ENCODE measurements at regions not wholly inside any gene's neighbourhood (a gene's known extent, or its start where the extent isn't known, plus 50 kb on each side); places are given as distances from the start of the nearest gene placed in this dataset.
A peak's percentile ranks its signal among the peaks of the same experiment; 100 is the strongest.

DNA sequence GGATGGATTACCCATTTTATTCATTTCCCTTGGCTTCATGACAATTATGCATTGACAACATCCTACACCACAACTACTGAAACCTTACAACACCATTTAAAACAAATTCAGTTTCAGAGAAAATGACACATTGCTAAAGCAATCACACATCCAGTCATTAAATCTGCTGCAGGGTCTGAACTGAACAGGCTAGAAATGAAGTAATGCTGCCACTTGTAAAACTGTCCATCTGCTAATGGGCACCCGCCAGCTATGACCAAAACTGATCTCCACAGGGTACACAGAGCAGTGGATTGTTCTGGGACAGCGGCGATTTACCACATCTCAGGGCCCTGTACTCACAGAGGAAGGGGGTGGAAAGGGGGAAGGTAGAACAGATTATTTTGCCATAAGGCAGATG, 172.9 kb upstream of the FBXL4 start:
- Mint-ChIP-seq H3K4me3 (ENCODE audit: unreplicated experiment) (no peak overlapping the region), H3K27ac (ENCODE audit: unreplicated experiment) (no peak overlapping the region), H3K4me1 (ENCODE audit: unreplicated experiment) (peaks cover 19% of the 10 kb centered on the region), H3K27me3 (ENCODE audit: unreplicated experiment) (no peaks in the 10 kb centered on the region), H3K9me3 (ENCODE audit: unreplicated experiment) (no peaks in the 10 kb centered on the region), H3K36me3 (ENCODE audit: low read depth, unreplicated experiment) (no peaks in the 10 kb centered on the region)
- no peak for DNase-seq (ENCODE audit: low spot score)
- TF ChIP-seq, protein P1, sequence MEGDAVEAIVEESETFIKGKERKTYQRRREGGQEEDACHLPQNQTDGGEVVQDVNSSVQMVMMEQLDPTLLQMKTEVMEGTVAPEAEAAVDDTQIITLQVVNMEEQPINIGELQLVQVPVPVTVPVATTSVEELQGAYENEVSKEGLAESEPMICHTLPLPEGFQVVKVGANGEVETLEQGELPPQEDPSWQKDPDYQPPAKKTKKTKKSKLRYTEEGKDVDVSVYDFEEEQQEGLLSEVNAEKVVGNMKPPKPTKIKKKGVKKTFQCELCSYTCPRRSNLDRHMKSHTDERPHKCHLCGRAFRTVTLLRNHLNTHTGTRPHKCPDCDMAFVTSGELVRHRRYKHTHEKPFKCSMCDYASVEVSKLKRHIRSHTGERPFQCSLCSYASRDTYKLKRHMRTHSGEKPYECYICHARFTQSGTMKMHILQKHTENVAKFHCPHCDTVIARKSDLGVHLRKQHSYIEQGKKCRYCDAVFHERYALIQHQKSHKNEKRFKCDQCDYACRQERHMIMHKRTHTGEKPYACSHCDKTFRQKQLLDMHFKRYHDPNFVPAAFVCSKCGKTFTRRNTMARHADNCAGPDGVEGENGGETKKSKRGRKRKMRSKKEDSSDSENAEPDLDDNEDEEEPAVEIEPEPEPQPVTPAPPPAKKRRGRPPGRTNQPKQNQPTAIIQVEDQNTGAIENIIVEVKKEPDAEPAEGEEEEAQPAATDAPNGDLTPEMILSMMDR (IDR thresholded peaks at IDR 0.05; ENCODE audit: unreplicated experiment): no peak

DNA sequence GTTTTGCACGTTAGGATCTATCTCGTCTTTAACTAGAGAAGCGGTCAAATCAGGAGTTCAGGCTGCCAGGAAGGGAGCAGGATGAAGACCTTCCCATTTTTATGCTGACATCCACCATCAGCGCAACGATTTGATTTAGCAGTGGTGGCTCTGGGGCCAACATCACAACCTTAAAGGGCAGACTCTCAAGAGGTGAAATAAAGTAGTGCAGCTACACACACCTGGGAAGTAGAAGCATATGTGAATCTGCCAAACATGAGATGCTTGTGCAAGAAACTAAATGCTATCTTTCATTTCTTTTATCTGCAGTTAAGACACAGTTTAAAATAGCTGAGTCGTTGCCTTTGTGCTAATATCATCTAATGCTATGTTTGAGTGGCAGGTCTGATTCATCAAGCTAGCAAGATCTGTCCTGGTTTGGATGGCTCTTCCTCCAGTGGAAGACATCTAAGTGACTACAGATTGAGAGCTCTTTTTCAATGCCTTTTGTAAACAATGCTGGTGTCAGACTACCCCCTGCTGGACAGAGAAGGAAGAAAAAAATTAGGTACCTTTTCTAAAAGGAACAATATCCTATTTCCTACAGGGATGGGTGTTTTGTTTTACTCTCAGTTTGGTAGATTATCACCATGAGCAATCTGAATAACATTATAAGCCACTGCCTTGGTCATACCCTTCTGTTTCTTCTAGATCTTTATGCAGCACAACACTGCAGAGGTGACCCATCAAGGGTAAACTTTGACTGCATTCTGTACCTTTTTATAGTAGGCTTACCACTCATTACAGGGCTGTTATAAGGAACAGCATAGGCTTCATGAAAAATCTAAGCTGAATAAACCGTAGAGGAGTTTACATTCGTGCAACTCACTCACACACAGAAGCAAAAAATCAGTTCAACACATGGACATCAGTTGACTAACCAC, 171.6 kb upstream of the FBXL4 start:
- peaks cover 19% of the 10 kb centered on the region for H3K4me1 Mint-ChIP-seq (ENCODE audit: unreplicated experiment)
- TF ChIP-seq, protein P1 (IDR thresholded peaks at IDR 0.05; ENCODE audit: unreplicated experiment): peak; percentile 80
- H3K27me3 Mint-ChIP-seq (ENCODE audit: unreplicated experiment): no peaks in the 10 kb centered on the region
- peak; percentile 57 for DNase-seq (ENCODE audit: low spot score)
- no peak overlapping the region for H3K27ac Mint-ChIP-seq (ENCODE audit: unreplicated experiment)
- H3K4me3 Mint-ChIP-seq (ENCODE audit: unreplicated experiment): no peak overlapping the region
- no peaks in the 10 kb centered on the region for H3K9me3 Mint-ChIP-seq (ENCODE audit: unreplicated experiment)
- H3K36me3 Mint-ChIP-seq (ENCODE audit: low read depth, unreplicated experiment): no peaks in the 10 kb centered on the region

DNA sequence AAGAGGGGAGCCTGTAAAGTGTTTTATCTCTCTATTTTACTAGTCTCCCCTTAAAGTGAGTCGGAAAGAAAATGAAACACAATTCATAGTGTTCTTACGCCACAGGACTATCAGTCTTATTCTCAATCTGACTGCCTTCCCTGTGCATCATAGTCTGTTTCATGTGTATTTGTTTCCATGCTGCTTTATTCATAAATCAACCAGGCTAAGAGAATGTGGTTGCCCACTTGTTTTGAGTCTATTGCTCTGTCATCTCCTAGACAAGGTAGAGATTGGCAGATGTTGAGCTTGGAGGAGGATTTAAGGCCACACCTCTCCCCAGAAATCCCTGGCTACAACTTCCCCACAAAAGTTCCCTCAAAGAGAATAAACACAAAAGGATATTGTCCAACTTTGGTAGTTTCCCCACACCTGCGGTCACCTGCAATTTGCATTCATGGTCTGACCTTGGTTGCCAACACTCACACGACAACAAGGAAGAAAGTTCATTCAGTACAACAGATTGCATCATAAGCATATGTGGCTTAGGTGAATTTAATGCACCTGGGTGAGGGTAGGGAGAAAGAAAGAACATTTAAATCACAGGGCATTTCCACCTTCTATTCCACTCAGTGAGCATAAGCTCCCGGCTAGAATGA, 167.1 kb upstream of the FBXL4 start:
- Mint-ChIP-seq H3K4me3 (ENCODE audit: unreplicated experiment) (no peak overlapping the region), H3K4me1 (ENCODE audit: unreplicated experiment) (peaks cover 19% of the 10 kb centered on the region), H3K27me3 (ENCODE audit: unreplicated experiment) (peaks cover 1% of the 10 kb centered on the region), H3K9me3 (ENCODE audit: unreplicated experiment) (no peaks in the 10 kb centered on the region), H3K27ac (ENCODE audit: unreplicated experiment) (no peak overlapping the region), H3K36me3 (ENCODE audit: low read depth, unreplicated experiment) (no peaks in the 10 kb centered on the region)
- TF ChIP-seq, protein P1 (IDR thresholded peaks at IDR 0.05; ENCODE audit: unreplicated experiment): no peak
- DNase-seq (ENCODE audit: low spot score): no peak

DNA sequence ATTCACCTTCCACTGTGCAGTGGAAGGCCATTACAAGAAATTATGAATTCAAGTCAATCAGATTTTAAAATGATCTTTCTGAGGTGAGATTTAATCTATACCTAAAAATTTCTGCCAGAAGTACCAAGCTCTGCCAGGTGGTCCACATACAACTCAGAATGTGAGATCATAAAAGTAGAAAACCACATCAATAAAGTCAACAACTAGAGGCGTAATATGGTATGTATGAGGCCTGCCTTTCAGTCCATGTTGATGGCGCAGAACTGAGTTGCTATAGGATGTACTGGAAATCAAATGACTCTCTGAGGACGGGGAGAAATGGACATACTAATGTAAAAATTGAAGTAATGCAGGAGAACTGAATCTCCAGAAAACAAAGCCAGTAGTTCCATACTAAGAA, 163.8 kb upstream of the FBXL4 start:
- DNase-seq (ENCODE audit: low spot score): no peak
- Mint-ChIP-seq H3K27ac (ENCODE audit: unreplicated experiment) (no peak overlapping the region), H3K4me1 (ENCODE audit: unreplicated experiment) (peaks cover 4% of the 10 kb centered on the region), H3K36me3 (ENCODE audit: low read depth, unreplicated experiment) (no peaks in the 10 kb centered on the region), H3K9me3 (ENCODE audit: unreplicated experiment) (no peaks in the 10 kb centered on the region), H3K27me3 (ENCODE audit: unreplicated experiment) (peaks cover 1% of the 10 kb centered on the region), H3K4me3 (ENCODE audit: unreplicated experiment) (no peak overlapping the region)
- TF ChIP-seq, protein P1 (IDR thresholded peaks at IDR 0.05; ENCODE audit: unreplicated experiment): no peak

DNA sequence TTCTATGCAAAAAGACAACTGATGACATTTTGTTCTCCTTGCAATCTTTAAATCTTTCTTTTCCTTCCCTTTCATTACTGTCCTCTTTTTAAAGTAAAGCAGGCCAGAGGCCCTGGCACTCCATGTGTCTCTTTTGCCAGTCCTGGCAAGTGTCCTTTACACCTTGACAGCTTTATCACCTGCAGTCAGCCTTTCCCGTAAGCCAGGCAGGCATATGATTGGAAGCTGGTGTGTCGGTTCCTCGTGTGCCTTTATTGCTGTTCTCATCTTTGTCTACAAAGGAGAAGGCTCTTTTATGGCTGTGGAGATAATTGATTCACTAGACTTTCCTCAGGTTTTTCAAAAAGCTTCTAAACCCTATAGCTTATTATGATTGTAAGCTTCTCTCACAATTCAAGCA, 162.3 kb upstream of the FBXL4 start:
- peaks cover 2% of the 10 kb centered on the region for H3K27me3 Mint-ChIP-seq (ENCODE audit: unreplicated experiment)
- H3K4me3 Mint-ChIP-seq (ENCODE audit: unreplicated experiment): no peak overlapping the region
- H3K4me1 Mint-ChIP-seq (ENCODE audit: unreplicated experiment): no peaks in the 10 kb centered on the region
- no peaks in the 10 kb centered on the region for H3K36me3 Mint-ChIP-seq (ENCODE audit: low read depth, unreplicated experiment)
- DNase-seq (ENCODE audit: low spot score): no peak
- no peak overlapping the region for H3K27ac Mint-ChIP-seq (ENCODE audit: unreplicated experiment)
- TF ChIP-seq, protein P1 (IDR thresholded peaks at IDR 0.05; ENCODE audit: unreplicated experiment): no peak
- no peaks in the 10 kb centered on the region for H3K9me3 Mint-ChIP-seq (ENCODE audit: unreplicated experiment)
